HG02852 (cell line): ENCODE measurements at regions not wholly inside any gene's neighbourhood (a gene's known extent, or its start where the extent isn't known, plus 50 kb on each side); places are given as distances from the start of the nearest gene placed in this dataset.

Experiments used
- ATAC-seq: cut with Tn5 transposase; IDR thresholded peaks from one replicate; pipeline ENCODE4 v1.9.1; 2021; ENCODE audit warnings: mild to moderate bottlenecking, moderate library complexity; ENCODE audit not compliant: unreplicated experiment

GRCh38 chr7:131903315-131903714 lies 346.9 kb upstream of the PODXL start:
- no peak for ATAC-seq

- ATAC-seq: no peak
These were observed 344.4 kb upstream of the PODXL start for GRCh38 chr7:131900785-131901287.

- no peak for ATAC-seq
These were observed 343.0 kb upstream of the PODXL start for GRCh38 chr7:131899271-131900030.

GRCh38 chr7:131898418-131898817 lies 342.0 kb upstream of the PODXL start:
- no peak for ATAC-seq

GRCh38 chr7:131897790-131898165 lies 341.4 kb upstream of the PODXL start:
- ATAC-seq: no peak

GRCh38 chr7:131897016-131897789 lies 340.8 kb upstream of the PODXL start:
- no peak for ATAC-seq

- no peak for ATAC-seq
These were observed 339.9 kb upstream of the PODXL start for GRCh38 chr7:131896165-131896863.

- no peak for ATAC-seq
These were observed 339.2 kb upstream of the PODXL start for GRCh38 chr7:131895541-131896164.

- ATAC-seq: no peak
These were observed 337.4 kb upstream of the PODXL start for GRCh38 chr7:131893631-131894340.

GRCh38 chr7:131890176-131890575 lies 333.7 kb upstream of the PODXL start:
- no peak for ATAC-seq

- no peak for ATAC-seq
These were observed 333.2 kb upstream of the PODXL start for GRCh38 chr7:131889572-131890150.

- no peak for ATAC-seq
These were observed 327.3 kb upstream of the PODXL start for GRCh38 chr7:131883769-131884168.

- ATAC-seq: no peak
These were observed 326.8 kb upstream of the PODXL start for GRCh38 chr7:131883196-131883595.

GRCh38 chr7:131882321-131882720 lies 325.9 kb upstream of the PODXL start:
- no peak for ATAC-seq

- no peak for ATAC-seq
These were observed 323.6 kb upstream of the PODXL start for GRCh38 chr7:131880078-131880477.

- ATAC-seq: no peak
These were observed 323.0 kb upstream of the PODXL start for GRCh38 chr7:131879424-131879823.

GRCh38 chr7:131878777-131879176 lies 322.3 kb upstream of the PODXL start:
- ATAC-seq: no peak

GRCh38 chr7:131873581-131873980 lies 317.2 kb upstream of the PODXL start:
- ATAC-seq: no peak

GRCh38 chr7:131869986-131870385 lies 313.6 kb upstream of the PODXL start:
- no peak for ATAC-seq
